NCI-H187 treated with DMSO at 0.1 percent for 48 hours (cell line): ENCODE measurements at regions not wholly inside any gene's neighbourhood (a gene's known extent, or its start where the extent isn't known, plus 50 kb on each side); places are given as distances from the start of the nearest gene placed in this dataset.

Source experiments
- DNase-seq: peaks from one replicate; lab custom pipeline; 2025; lab: John Stamatoyannopoulos, UW

DNA sequence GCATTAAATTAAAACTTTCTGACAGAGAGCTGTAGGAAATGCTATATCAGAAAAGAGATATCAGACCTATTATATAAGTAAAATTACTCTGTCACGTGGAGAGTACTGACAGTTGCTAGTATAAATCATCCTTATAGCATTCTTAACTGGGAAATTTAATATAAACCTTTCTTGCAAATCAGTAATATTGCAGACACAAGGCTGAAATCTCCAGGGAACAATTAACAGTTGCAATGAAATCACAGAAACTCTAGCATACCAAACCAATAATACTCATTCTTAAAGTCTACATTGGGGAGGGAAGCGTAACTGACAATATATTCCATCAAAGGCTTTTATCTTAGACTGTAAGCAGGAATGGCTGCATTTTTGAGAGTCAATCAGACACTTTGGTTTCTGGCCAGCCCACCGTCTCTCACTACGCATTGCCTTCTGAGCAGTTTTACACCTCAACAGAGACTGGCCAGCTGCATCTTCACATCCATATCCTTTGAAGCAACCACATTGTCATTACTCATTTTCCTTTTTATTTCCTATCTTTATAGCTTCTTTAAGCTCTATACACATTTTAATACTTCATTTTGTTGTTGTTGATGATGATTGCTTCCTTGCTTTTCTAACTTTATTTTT is 536.0 kb upstream of the CDH2 start:
- no peak for DNase-seq

- no peak for DNase-seq
Observed at GRCh38 chr18:28712172-28712571, 535.2 kb upstream of the CDH2 start.

- DNase-seq = no peak
Observed at GRCh38 chr18:28711096-28711495, 534.2 kb upstream of the CDH2 start.

- DNase-seq = no peak
Observed at GRCh38 chr18:28707006-28707405, 530.1 kb upstream of the CDH2 start.

DNA sequence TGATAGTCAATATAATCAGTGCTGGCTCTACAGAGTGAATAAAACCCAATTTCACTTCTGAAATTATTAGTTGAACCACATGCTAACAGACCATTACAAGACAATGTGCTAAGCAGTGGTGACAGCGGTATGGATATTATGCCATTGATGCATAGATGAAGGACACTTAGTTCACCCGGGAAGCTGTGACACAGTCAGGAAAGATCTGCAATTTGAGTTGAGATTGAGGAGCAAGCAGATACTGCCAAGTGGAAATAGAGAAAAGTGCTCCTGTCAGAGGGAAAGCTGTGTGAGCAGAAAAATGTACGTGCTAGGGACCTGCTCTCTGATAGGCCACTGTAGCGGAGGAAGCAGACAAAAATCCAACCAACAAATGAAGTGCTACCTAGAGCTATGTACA is 529.5 kb upstream of the CDH2 start:
- no peak for DNase-seq

GRCh38 chr18:28705482-28705881 is 528.6 kb upstream of the CDH2 start:
- DNase-seq = no peak

DNA sequence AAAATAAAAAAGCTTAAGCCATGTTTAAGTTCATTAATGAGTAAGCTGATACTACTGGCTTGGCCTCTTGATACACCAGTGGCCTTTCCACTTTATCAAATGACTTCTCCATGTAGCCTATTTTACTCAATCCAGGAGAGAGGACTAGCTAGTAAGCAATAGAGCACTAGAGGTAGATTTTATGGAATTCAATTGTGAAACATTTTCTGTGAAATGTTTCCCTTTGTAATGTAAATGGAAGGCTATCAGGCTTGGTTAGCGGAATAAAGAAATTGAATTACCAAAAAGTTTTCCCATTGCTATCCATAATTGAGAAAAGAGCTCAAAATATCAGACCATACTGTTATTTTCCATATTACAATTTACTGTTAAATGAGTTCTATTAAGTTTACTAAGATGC is 515.4 kb upstream of the CDH2 start:
- no peak for DNase-seq

GRCh38 chr18:28691496-28691840 is 514.5 kb upstream of the CDH2 start:
- DNase-seq = no peak

DNA sequence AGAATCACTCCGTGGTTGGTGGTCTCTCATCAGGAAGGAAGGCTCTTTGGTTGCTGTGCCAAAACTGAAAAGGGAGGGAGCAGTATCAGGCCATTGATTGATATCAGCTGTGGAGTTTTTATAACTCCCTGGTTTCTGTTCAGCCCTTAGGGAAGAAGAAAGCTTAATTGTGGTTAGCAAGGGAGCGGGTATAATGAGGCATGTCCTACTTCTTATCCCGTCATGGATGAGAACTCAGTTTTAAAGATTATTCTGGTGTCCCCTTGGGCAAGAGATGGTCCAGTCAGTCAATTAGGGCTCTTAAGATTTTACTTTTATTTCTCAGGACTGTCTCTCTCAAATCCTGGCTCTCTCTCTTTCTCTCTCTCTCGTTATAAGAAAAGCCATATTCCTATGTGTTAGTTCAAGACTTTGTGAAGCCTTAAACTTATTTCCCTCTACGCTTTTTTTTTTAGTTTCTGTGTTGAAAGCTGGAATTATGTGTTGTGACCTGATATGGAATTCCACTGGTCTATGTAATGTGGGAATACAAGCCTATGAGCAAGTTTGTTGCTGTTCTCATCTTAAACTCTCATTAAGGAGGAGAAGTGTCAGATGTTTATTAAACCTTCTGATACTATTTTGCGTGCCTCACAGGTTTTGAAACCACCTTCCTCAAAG is 514.0 kb upstream of the CDH2 start:
- DNase-seq = no peak

DNA sequence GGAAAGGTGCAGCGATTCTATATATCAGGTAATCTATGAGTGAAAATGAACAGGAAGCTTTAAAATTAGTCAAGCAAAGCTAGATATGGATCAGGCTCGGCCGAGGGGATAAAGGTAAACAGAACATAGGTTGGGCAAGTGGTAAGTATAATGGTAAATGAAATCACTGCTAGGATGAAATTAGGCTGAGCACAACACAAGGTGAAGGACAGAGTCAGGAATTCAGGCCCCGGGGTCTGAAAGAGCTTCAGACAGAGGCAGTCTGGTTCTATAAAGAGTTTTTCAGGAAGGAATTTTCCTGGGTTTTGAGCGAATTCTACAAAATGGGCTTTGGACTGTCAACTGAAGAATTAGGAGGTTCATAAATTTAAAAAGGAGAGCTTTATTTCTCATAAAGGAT is 513.2 kb upstream of the CDH2 start:
- DNase-seq = no peak

DNA sequence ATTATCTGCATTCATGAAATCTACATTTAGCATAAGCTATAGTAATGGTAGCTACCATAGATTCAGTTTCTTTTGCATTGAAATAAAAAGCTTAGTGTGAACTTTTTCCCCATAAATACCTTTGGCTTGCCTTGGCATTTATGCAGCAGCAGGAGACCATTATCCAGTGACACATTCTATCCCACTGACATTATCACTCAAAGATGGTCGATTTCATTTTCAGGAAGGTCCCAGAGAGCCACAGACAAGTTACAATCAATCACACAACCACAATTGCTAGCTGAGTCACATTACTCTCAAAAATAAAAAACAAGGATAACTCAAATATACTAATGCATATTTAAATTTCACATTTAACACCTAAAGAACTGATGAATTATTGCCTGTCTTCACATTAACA is 512.7 kb upstream of the CDH2 start:
- DNase-seq = no peak

DNA sequence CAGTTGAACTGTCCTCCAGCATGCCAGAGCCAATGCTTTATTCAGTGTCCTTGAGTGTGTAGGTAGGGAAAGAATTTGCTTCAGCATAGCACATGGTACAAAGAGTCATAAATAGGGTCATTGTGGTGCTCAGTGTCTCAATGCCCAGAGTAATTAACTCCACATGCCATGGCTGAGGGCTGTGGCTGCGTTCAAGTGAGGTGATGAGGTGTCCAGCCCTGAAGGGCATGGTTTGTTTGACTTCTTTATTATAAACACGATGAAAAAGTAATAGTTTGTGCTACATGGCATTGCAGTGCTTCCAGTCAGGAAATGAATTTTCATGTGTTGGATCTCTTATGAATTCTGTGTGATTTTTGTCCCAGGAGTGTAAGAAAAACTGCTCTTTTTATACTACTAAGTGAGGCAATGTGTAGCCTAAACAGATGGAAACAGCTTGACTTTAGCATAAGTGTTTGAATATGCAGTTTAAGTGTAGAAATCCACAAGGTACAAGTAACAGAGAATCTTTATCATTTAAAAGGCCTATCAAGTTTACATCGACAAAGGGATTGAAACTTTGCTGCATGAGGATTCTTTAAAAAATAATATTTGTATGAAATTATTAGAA is 507.9 kb upstream of the CDH2 start:
- DNase-seq = no peak

DNA sequence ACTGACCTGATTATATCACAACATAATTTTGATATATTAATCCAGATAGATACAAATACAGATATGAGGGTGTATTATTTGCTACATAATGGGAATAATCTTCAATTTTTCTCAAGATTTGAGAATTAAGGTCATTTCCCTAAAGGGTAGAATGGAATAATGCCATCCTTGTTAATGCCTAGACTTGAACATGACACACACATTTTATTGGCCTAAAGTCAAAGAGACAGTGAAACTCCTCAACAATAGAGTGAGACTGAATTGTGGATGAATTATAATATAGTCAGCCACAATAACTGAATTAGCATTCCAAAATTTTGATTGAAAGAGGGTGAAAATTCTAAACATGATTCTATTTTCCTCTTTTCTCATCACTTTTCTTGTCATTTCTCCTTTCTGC is 506.0 kb upstream of the CDH2 start:
- DNase-seq = no peak

DNA sequence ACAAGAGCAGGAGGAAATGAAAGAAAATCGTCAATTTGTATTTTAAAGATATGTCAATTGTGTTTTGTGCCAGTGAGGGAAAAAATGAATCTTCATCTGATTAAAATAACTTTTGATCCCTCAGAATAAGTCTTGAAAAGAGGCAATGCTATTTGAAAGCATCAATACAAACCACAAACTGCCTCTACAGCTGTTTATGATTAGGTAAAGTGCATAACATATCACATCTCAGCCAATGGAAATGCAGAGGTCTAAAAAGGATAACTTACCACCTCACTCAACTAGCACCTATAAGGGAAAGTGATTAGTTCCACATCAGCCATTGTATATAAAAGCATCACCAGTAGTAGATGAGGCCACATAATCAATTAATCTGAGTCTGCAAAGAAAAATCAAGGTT is 492.2 kb upstream of the CDH2 start:
- no peak for DNase-seq

- DNase-seq = no peak
Observed at GRCh38 chr18:28666216-28666615, 489.3 kb upstream of the CDH2 start.

DNA sequence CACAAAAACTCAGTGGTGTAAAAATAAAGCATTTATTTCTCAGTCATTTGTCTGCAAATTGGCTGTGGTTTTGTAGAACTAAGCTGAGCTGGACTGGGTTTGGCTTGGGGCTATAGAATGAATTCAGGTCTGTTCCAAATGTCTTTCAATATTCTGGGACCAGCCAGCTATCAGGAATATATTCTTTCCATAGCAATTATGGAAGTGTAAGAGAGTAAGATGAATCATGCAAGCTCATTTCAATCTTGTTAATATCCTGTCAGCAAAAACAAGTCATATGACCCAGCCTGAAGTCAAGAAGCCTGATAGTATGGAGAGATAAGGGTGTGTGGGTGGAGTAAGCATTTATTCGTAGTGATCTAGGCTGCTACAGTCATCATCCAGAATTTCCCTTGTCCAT is 481.0 kb upstream of the CDH2 start:
- no peak for DNase-seq

GRCh38 chr18:28652654-28653053 is 475.7 kb upstream of the CDH2 start:
- DNase-seq = no peak

- DNase-seq = no peak
Observed at GRCh38 chr18:28651298-28651697, 474.4 kb upstream of the CDH2 start.

GRCh38 chr18:28650860-28651259 is 473.9 kb upstream of the CDH2 start:
- DNase-seq = no peak

GRCh38 chr18:28647961-28648360 is 471.0 kb upstream of the CDH2 start:
- no peak for DNase-seq

- DNase-seq = no peak
Observed at GRCh38 chr18:28637897-28638296, 461.0 kb upstream of the CDH2 start.

DNA sequence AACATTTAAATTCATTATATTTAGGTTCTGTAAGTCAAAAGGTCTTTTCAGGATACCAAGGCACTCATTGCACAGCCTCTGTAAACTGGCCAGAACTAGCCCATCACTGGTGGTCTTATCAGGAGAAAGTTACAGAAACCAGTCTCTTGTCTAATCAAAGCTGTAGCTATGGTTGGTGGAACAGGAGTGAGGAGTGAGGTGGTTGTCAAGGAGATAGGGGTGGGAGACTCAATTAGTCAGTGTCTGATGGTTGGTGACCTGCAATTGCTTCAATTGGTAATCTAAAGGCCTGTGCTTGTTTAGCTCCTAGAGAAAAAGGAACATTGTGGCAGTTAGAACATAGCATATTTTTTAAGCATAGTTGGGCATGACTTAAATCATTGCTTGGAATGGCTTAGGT is 458.6 kb upstream of the CDH2 start:
- DNase-seq = no peak

GRCh38 chr18:28626756-28627155 is 449.8 kb upstream of the CDH2 start:
- DNase-seq = no peak

DNA sequence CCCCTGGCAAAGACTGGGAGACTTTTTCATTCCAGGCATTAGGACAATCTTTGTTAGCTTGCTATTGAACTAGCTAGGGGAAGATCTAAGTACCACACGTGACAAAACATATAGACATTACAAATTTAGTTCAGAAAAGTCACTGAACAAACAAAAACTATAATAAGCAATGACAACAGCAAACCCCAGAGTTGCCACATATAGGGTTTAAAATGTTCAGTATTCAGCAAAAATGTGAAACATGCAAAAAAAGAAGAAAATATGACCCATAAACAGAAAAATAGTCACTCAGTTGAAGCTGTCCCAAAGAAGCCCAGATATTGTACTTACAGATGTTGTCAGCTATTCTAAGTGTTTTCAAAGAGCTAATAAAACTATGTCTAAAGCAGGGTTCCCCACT is 431.1 kb upstream of the CDH2 start:
- no peak for DNase-seq
